ENCODE measurements at regions not wholly inside any gene's neighbourhood (a gene's known extent, or its start where the extent isn't known, plus 50 kb on each side); places are given as distances from the start of the nearest gene placed in this dataset.

- H3K4me3 ChIP-seq, result no peak overlapping the region
- H3K27ac ChIP-seq, result no peak overlapping the region
- H3K9me3 ChIP-seq, result peaks cover 6% of the 10 kb centered on the region
- no peaks in the 10 kb centered on the region for H3K4me1 ChIP-seq
- H3K4me2 ChIP-seq, result no peak overlapping the region
- H3K27me3 ChIP-seq, result no peaks in the 10 kb centered on the region
- H3K9ac ChIP-seq, result no peak overlapping the region
- no peak for TF ChIP-seq Cebpa-rat (IDR thresholded peaks at IDR 0.05)
- H4K20me1 ChIP-seq, result no peaks in the 10 kb centered on the region
- H3K36me3 ChIP-seq, result no peaks in the 10 kb centered on the region
Measured at GRCh38 chr10:58140691-58141347, 126.9 kb downstream of the IPMK start.

- Histone ChIP-seq H3K9me3 (peaks cover 6% of the 10 kb centered on the region), H3K4me1 (no peaks in the 10 kb centered on the region), H3K4me3 (no peak overlapping the region), H4K20me1 (no peaks in the 10 kb centered on the region), H3K9ac (no peak overlapping the region), H3K4me2 (no peak overlapping the region), H3K27ac (no peak overlapping the region), H3K36me3 (no peaks in the 10 kb centered on the region), H3K27me3 (no peaks in the 10 kb centered on the region)
- no peak for TF ChIP-seq Cebpa-rat (IDR thresholded peaks at IDR 0.05)
Measured at GRCh38 chr10:58140054-58140453, 127.6 kb downstream of the IPMK start.

GRCh38 chr10:58137813-58138212 is 129.9 kb downstream of the IPMK start:
- Histone ChIP-seq H3K36me3 (no peaks in the 10 kb centered on the region), H3K4me1 (no peaks in the 10 kb centered on the region), H3K27ac (no peak overlapping the region), H3K4me2 (no peak overlapping the region), H3K27me3 (no peaks in the 10 kb centered on the region), H4K20me1 (no peaks in the 10 kb centered on the region), H3K9ac (no peak overlapping the region), H3K9me3 (no peaks in the 10 kb centered on the region), H3K4me3 (no peak overlapping the region)
- TF ChIP-seq Cebpa-rat (IDR thresholded peaks at IDR 0.05), result no peak

GRCh38 chr10:58115218-58116050 is 152.3 kb downstream of the IPMK start:
- Histone ChIP-seq H4K20me1 (no peaks in the 10 kb centered on the region), H3K4me1 (no peaks in the 10 kb centered on the region), H3K4me2 (no peak overlapping the region), H3K27me3 (no peaks in the 10 kb centered on the region), H3K27ac (no peak overlapping the region), H3K9me3 (no peaks in the 10 kb centered on the region), H3K9ac (no peak overlapping the region), H3K4me3 (no peak overlapping the region), H3K36me3 (no peaks in the 10 kb centered on the region)
- TF ChIP-seq Cebpa-rat (IDR thresholded peaks at IDR 0.05), result no peak

- no peak overlapping the region for H3K4me2 ChIP-seq
- H3K27ac ChIP-seq, result no peak overlapping the region
- H3K4me3 ChIP-seq, result no peak overlapping the region
- H4K20me1 ChIP-seq, result no peaks in the 10 kb centered on the region
- no peak overlapping the region for H3K9ac ChIP-seq
- peaks cover 3% of the 10 kb centered on the region; the same call in 1 of the 2 replicates for H3K9me3 ChIP-seq
- no peaks in the 10 kb centered on the region for H3K27me3 ChIP-seq
- no peaks in the 10 kb centered on the region for H3K4me1 ChIP-seq
- no peak for TF ChIP-seq Cebpa-rat (IDR thresholded peaks at IDR 0.05)
- H3K36me3 ChIP-seq, result no peaks in the 10 kb centered on the region
Measured at GRCh38 chr10:58109731-58110130, 158.0 kb downstream of the IPMK start.

GRCh38 chr10:58107506-58107905 is 160.2 kb downstream of the IPMK start:
- Histone ChIP-seq H4K20me1 (no peaks in the 10 kb centered on the region), H3K4me3 (no peak overlapping the region), H3K4me1 (no peaks in the 10 kb centered on the region), H3K9me3 (peaks cover 3% of the 10 kb centered on the region; the same call in 1 of the 2 replicates), H3K9ac (no peak overlapping the region), H3K27ac (no peak overlapping the region), H3K4me2 (no peak overlapping the region), H3K36me3 (no peaks in the 10 kb centered on the region), H3K27me3 (no peaks in the 10 kb centered on the region)
- TF ChIP-seq Cebpa-rat (IDR thresholded peaks at IDR 0.05), result no peak

GRCh38 chr10:58106211-58107035 is 161.3 kb downstream of the IPMK start:
- TF ChIP-seq Cebpa-rat (IDR thresholded peaks at IDR 0.05), result no peak
- no peaks in the 10 kb centered on the region for H3K4me1 ChIP-seq
- no peaks in the 10 kb centered on the region for H3K36me3 ChIP-seq
- H3K4me2 ChIP-seq, result no peak overlapping the region
- H4K20me1 ChIP-seq, result no peaks in the 10 kb centered on the region
- H3K4me3 ChIP-seq, result no peak overlapping the region
- no peaks in the 10 kb centered on the region for H3K27me3 ChIP-seq
- no peak overlapping the region for H3K27ac ChIP-seq
- H3K9ac ChIP-seq, result no peak overlapping the region
- H3K9me3 ChIP-seq, result peaks cover 3% of the 10 kb centered on the region; the same call in 1 of the 2 replicates

- no peaks in the 10 kb centered on the region for H3K27me3 ChIP-seq
- H3K9ac ChIP-seq, result no peak overlapping the region
- H3K27ac ChIP-seq, result no peak overlapping the region
- H3K36me3 ChIP-seq, result no peaks in the 10 kb centered on the region
- H3K4me3 ChIP-seq, result no peak overlapping the region
- H3K4me1 ChIP-seq, result no peaks in the 10 kb centered on the region
- no peak for TF ChIP-seq Cebpa-rat (IDR thresholded peaks at IDR 0.05)
- H3K4me2 ChIP-seq, result no peak overlapping the region
- H4K20me1 ChIP-seq, result no peaks in the 10 kb centered on the region
- peaks cover 3% of the 10 kb centered on the region; the same call in 1 of the 2 replicates for H3K9me3 ChIP-seq
Measured at GRCh38 chr10:58104351-58104751, 163.3 kb downstream of the IPMK start.

GRCh38 chr10:58102897-58103296 is 164.8 kb downstream of the IPMK start:
- no peak overlapping the region for H3K9ac ChIP-seq
- no peak for TF ChIP-seq Cebpa-rat (IDR thresholded peaks at IDR 0.05)
- no peaks in the 10 kb centered on the region for H3K27me3 ChIP-seq
- H4K20me1 ChIP-seq, result no peaks in the 10 kb centered on the region
- no peaks in the 10 kb centered on the region for H3K36me3 ChIP-seq
- no peak overlapping the region for H3K4me2 ChIP-seq
- H3K4me1 ChIP-seq, result no peaks in the 10 kb centered on the region
- peaks cover 3% of the 10 kb centered on the region; the same call in 1 of the 2 replicates for H3K9me3 ChIP-seq
- no peak overlapping the region for H3K4me3 ChIP-seq
- H3K27ac ChIP-seq, result no peak overlapping the region

Measured in BLaER1 (cell line).